Transverse colon (tissue), 4 donors: ENCODE measurements at regions not wholly inside any gene's neighbourhood (a gene's known extent, or its start where the extent isn't known, plus 50 kb on each side); places are given as distances from the start of the nearest gene placed in this dataset.

Experiments used
- DNase-seq: peaks from one replicate; pipeline ENCODE4 v3.0.0-alpha.2; 2019
- H3K27ac ChIP-seq, 4 donors: fragments of 200-600 bp; sonication (generic); 2 replicates each; pipeline ENCODE4 v1.5.1; 2016 to 2018; ENCODE audit warnings: inconsistent platforms in 4 of 4
- H3K27me3 ChIP-seq: fragments of 200-600 bp; sonication (generic); 2 replicates; pipeline ENCODE4 v1.5.1; 2017; ENCODE audit warnings: inconsistent platforms
- H3K36me3 ChIP-seq, 4 donors: fragments of 200-600 bp; sonication (generic); 2 replicates each; pipeline ENCODE4 v1.5.1; 2017 to 2019; ENCODE audit warnings: inconsistent platforms in 4 of 4
- H3K4me1 ChIP-seq, 4 donors: fragments of 200-600 bp; sonication (generic); 2 replicates each; pipeline ENCODE4 v1.5.1; 2017 to 2020; ENCODE audit warnings: inconsistent platforms in 4 of 4
- H3K4me3 ChIP-seq, 4 donors: fragments of 200-600 bp; sonication (generic); 1 replicate in 1 of 4; 2 replicates in 3 of 4; pipeline versions ENCODE4 v1.5.1 to v1.6.1; 2017 to 2019; ENCODE audit warnings: inconsistent platforms in 4 of 4
- H3K9me3 ChIP-seq, 2 donors: fragments of 200-600 bp; sonication (generic); 2 replicates each; pipeline ENCODE4 v1.5.1; 2017 to 2019; ENCODE audit warnings: inconsistent platforms in 2 of 2
- EP300 ChIP-seq: sonication (generic); formaldehyde crosslinking; IDR thresholded peaks from one replicate; pipeline ENCODE4 v1.6.1; 2017; ENCODE audit warnings: antibody characterized with exemption, low read depth
- POLR2A ChIP-seq: fragments of 450-650 bp; IDR thresholded peaks from one replicate; pipeline ENCODE4 v1.6.1; 2016; ENCODE audit warnings: antibody characterized with exemption, mild to moderate bottlenecking, moderate library complexity
- POLR2AphosphoS5 ChIP-seq, 3 donors: sonication (generic); formaldehyde crosslinking; IDR thresholded peaks; one replicate each; pipeline ENCODE4 v1.6.1; 2016; ENCODE audit warnings: antibody characterized with exemption in 3 of 3
- WGBS, 2 donors: methylation state at CpG; one replicate each; pipeline ENCODE4 v1.1.5; 2018; ENCODE audit warnings: low coverage in 1 of 2; 5-methylcytosine and 5-hydroxymethylcytosine counted together
- in situ Hi-C, 4 donors: fragments of 200-750 bp; cut with MboI; loops; one replicate each; pipeline versions ENCODE4 v1.15.0 to v1.15.1; 2017; ENCODE audit warnings: low sequenced_read_pairs in 3 of 4, low pct_ligation_motif_present in 1 of 4, low pct_unique_long_range_greater_than_20kb in 1 of 4
- intact Hi-C: fragments of 100-400 bp; cut with DNase I; formaldehyde crosslinking; loops from one replicate; pipeline ENCODE4 v1.15.1; 2023; ENCODE audit warnings: low total_unique reads
- TF ChIP-seq, protein P1 (sequence below), 5 experiments: fragments of 200-600 bp in 3 of 5; fragments of 450-650 bp in 2 of 5; sonication (generic) in 3 of 5; IDR thresholded peaks; 1 replicate in 2 of 5; 2 replicates in 3 of 5; pipeline ENCODE4 v1.5.1; 2016 to 2017; ENCODE audit warnings: antibody characterized with exemption in 5 of 5, inconsistent platforms in 3 of 5, mild to moderate bottlenecking in 2 of 5, moderate library complexity in 1 of 5

DNA sequence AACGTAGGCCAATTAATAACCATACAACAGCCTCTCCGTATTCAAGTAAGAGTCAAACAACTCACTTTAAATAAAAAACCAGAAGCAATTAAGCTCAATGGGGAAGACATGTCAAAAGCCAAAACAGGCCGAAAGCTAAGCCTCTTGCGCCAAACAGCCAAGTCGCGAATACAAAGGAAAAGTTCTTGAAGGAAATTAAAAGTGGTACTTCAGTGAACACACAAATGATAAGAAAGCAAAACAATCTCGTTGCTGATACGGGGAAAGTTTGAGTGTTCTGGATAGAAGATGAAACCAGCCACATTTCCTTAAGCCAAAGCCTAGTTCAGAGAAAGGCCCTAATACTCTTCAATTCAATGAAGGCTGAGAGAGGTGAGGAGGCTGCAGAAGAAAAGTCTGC is 53.4 kb downstream of the SIPA1L2 start:
- H3K4me3 ChIP-seq: no peak overlapping the region
- H3K4me1 ChIP-seq: peaks cover 0 to 33% (median 0%) of the 10 kb centered on the region in 4 donors
- no peaks in the 10 kb centered on the region for H3K36me3 ChIP-seq
- H3K9me3 ChIP-seq: no peaks in the 10 kb centered on the region
- in situ Hi-C loops: no loop called here
- intact Hi-C loops: no loop called here
- DNase-seq: no peak
- WGBS, 2 donors: 74 to 76% methylated on average over 8 of the region's 8 CpGs
- no peaks in the 10 kb centered on the region for H3K27me3 ChIP-seq
- peak overlapping the region in 1 of 4 donors; percentile 16 for H3K27ac ChIP-seq
- no peak for TF ChIP-seq EP300
- TF ChIP-seq, protein P1, sequence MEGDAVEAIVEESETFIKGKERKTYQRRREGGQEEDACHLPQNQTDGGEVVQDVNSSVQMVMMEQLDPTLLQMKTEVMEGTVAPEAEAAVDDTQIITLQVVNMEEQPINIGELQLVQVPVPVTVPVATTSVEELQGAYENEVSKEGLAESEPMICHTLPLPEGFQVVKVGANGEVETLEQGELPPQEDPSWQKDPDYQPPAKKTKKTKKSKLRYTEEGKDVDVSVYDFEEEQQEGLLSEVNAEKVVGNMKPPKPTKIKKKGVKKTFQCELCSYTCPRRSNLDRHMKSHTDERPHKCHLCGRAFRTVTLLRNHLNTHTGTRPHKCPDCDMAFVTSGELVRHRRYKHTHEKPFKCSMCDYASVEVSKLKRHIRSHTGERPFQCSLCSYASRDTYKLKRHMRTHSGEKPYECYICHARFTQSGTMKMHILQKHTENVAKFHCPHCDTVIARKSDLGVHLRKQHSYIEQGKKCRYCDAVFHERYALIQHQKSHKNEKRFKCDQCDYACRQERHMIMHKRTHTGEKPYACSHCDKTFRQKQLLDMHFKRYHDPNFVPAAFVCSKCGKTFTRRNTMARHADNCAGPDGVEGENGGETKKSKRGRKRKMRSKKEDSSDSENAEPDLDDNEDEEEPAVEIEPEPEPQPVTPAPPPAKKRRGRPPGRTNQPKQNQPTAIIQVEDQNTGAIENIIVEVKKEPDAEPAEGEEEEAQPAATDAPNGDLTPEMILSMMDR (IDR thresholded peaks at IDR 0.05): no peak
- no peak for TF ChIP-seq POLR2AphosphoS5 (IDR thresholded peaks at IDR 0.05)
- TF ChIP-seq POLR2A: no peak

DNA sequence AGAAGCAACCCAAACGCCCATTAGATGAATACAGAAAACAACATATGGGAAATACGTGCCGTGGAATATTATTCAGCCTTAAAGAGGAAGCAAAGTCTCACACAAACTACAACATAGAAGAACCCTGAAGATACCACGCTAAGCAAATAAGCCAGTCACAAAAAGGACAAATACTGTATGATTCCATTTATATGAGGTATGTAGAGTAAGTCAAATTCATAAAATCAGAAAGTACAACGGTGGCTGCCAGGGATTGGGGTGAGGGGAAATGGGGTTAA is 54.2 kb downstream of the SIPA1L2 start:
- Histone ChIP-seq H3K27ac (peak overlapping the region; percentile 16 to 69 (median 38)), H3K4me1 (peaks cover 0 to 33% (median 0%) of the 10 kb centered on the region in 4 donors), H3K36me3 (no peaks in the 10 kb centered on the region), H3K27me3 (no peaks in the 10 kb centered on the region), H3K4me3 (no peak overlapping the region), H3K9me3 (no peaks in the 10 kb centered on the region)
- 58 to 59% methylated on average over 5 of the region's 5 CpGs for WGBS, 2 donors
- intact Hi-C loops (no loop called here), in situ Hi-C loops (no loop called here)
- no peak for DNase-seq
- TF ChIP-seq POLR2A (no peak), POLR2AphosphoS5 (IDR thresholded peaks at IDR 0.05) (no peak), EP300 (no peak)
- TF ChIP-seq, protein P1 (IDR thresholded peaks at IDR 0.05): no peak

DNA sequence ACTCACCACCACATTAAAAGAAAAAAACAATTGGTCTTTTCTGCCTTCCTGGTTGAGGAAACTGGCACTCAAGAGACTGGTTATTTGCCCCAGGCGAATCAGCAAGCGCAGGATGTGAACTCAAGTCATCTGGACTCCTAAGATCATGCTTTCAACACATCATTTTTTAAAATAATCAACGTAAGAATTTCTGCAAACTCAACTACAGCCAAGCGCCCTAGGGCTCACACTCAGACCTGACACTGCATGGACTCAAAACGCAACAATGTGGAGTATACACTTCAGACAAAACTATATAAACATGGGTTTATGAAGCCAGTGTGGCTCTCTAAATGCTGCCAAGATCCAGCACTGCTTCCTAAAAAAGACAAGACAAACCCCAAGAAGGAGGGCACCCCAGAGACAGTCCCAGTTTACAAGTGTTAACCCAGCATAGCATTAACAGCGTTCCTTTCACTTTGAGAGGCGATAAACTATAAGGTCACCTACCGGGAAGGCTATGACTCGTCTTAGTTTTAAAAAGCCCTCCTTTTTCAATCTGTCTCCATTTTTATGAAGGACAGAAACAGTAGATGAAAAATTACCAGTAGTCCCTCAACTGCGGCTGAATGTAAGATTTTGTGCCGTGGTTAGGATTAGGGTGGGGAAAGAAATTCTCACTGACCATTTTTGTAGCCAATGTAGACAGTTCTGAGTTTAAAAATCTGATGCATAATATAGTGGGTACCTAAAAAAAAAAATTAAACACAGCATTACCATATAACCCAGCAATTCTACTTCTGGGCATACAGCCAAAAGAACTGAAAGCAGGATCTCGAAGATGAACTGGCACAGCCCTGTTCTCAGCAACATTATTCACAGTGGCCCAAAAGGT is 54.8 kb downstream of the SIPA1L2 start:
- no peaks in the 10 kb centered on the region for H3K36me3 ChIP-seq
- peak overlapping the region in 1 of 4 donors; percentile 5 for H3K4me3 ChIP-seq
- TF ChIP-seq EP300 (no peak), POLR2A (no peak), POLR2AphosphoS5 (IDR thresholded peaks at IDR 0.05) (peak in 1 of 3 donors; percentile 11)
- peak overlapping the region; percentile 16 to 69 (median 38) for H3K27ac ChIP-seq
- intact Hi-C loops: no loop called here
- in situ Hi-C loops: no loop called here
- DNase-seq: no peak
- no peaks in the 10 kb centered on the region for H3K27me3 ChIP-seq
- WGBS, 2 donors: 54 to 63% methylated on average over 10 to 12 of the region's 12 CpGs
- no peaks in the 10 kb centered on the region for H3K9me3 ChIP-seq
- H3K4me1 ChIP-seq: peaks cover 0 to 33% (median under 1%) of the 10 kb centered on the region in 4 donors

DNA sequence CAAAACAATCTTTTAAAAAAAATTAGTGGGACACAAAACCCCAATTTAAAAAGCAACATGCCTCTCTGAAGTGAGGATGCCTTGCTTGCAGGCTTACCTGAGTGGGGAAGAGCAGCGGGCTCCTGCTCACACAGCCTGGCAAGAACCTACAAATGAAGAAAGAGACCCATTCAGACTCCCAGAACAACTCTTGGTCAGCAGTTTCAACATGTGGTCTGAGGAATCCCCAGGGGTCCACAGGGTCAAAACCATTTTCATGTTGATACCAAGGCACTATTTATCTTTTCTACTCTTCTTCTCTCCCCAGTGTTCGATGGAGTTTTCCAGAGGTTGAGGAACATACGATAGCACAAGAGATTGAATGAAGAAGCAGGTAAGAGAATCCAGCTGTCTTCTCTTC is 55.9 kb downstream of the SIPA1L2 start:
- 94 to 95% methylated on average over 2 to 3 of the region's 3 CpGs for WGBS, 2 donors
- Histone ChIP-seq H3K4me3 (no peak overlapping the region), H3K36me3 (no peaks in the 10 kb centered on the region), H3K27me3 (no peaks in the 10 kb centered on the region), H3K4me1 (peaks cover 0 to 31% (median 5%) of the 10 kb centered on the region in 4 donors), H3K27ac (peak overlapping the region in 2 of 4 donors; percentile 18 to 28), H3K9me3 (no peaks in the 10 kb centered on the region)
- no peak for DNase-seq
- TF ChIP-seq EP300 (no peak), POLR2AphosphoS5 (IDR thresholded peaks at IDR 0.05) (no peak), POLR2A (no peak)
- TF ChIP-seq, protein P1 (IDR thresholded peaks at IDR 0.05): no peak
- intact Hi-C loops (no loop called here), in situ Hi-C loops (no loop called here)
